Putamen (tissue), 1 donor: ENCODE measurements at regions not wholly inside any gene's neighbourhood (a gene's known extent, or its start where the extent isn't known, plus 50 kb on each side); places are given as distances from the start of the nearest gene placed in this dataset.
"Not testable (repeated sequence)": the region's sequence is repeated elsewhere in the genome, so short reads cannot be mapped to it uniquely, and the experiment has no call there.

ENCODE experiments used
- DNase-seq: peaks from one replicate; pipeline ENCODE4 v3.0.0-alpha.2; 2016; ENCODE audit warnings: low spot score

DNA sequence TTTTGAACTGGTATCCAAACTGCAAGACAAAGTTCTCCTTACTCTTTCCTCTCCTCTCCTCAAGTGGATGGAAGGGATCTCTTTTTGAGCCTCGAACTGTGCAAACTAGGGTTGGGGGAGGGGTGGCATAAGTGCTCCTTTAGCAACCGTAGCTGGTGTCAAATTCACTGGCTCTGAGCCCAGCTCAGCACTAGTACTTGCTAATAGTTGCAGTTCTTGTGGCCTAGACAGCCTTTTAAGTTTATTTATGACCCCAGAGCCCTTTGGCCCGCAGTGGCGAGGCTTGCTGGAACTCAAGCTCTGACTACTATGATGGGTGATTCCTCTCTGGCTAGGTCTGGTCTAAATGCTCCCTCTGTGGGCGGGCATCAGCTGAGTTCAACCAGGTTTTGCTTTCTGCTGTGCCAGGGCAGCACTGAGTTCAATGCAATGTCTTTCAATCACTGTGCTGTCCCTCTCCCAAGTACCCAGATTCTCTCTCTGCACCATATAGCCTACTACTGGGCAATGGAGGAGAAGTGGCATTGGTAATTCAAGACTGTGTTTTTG lies 528.4 kb upstream of the SYT4 start:
- DNase-seq = no peak

DNA sequence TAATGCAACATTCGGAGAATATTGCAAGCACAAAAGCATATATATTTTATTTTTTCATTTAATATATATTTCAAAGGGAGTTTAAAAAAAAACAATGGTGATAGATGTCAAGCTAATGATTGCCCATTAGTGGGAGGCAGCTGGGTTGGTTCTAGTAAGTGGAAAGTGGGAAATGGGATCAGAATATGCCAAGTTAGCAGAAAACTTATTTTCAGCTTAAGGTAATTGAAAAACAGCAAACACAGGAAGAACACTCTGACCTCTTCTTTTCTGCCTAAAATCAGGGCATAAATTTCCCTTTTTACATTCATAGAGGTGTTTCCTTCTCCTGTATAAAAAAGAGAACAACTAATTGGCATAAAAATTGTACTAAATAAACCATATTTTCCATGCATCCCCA lies 535.3 kb upstream of the SYT4 start:
- no peak for DNase-seq

GRCh38 chr18:43819397-43819796 lies 542.1 kb upstream of the SYT4 start:
- no peak for DNase-seq

DNA sequence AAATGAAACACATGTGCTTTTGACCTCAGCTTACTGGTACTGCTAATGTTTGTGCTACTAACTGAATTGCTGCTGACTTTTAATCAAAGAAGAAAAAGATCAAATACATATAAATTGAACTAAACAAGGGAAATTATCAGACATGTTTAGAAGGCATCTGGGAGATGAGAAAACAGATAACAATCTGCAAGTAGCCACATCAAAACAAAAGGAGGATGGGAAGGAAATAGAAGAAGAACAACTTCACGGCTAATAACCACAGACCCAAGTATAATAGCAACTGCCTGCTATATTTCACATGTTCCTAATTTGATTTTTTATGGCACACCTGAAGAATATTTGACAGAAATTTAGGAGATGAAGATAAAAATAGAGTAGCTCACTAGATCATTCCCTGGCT lies 542.6 kb upstream of the SYT4 start:
- no peak for DNase-seq

DNA sequence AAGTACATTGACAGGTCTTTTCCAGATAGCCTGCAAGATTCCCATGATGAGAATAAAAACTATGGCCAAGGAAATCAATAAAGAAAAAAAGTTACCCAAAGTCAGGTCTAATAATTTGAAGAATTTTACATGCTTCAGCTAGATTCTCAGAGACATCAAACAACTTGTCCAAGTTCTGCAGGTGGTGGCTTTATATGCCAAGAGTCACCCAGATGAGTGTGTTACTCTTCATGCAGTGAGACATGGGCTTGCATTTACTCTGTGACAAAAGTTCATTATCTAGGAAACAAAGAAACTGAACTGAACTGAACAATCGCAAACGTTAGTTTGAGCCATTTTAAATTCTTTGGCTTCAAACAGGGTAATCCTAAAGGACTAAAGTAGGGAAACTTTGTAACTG lies 548.5 kb upstream of the SYT4 start:
- no peak for DNase-seq

DNA sequence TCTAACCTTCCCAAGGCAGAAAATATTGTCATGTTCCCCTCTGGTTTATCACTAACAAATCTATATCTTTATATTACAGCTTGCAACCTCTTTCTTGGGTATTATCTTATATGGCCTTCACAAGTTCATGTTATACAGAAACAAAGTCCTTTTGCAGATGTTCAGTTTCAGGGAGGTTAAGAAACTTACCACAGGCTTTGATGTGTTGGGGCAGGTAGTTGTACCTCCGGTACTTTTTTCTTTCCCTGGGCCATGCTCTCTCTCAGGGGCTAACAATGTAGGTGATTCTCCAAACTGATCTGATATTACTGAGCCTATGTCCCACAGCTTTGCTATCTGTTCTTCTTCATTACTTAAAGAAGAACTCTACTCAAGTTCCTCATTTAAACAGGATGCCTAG lies 548.9 kb upstream of the SYT4 start:
- DNase-seq = no peak

DNA sequence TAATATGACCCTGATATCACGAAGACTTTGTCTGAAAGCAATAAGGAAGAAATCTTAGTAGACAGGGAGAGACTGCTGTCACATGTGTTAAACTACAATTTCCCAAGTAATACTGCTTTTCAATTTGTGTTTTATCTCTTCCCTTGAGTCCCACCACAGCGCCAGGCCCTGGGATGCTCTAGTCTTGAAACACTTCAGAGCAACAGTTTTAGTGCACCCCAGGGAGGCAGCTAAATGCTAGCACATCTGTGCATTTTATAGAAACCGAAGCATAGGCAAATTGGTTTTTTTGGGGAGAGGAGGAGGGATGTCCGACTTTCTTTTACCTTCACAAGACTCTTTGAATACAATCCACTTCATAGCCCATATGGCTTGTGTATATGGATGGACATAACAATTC lies 550.0 kb upstream of the SYT4 start:
- DNase-seq = no peak

GRCh38 chr18:43830303-43830702 lies 553.0 kb upstream of the SYT4 start:
- DNase-seq = no peak

DNA sequence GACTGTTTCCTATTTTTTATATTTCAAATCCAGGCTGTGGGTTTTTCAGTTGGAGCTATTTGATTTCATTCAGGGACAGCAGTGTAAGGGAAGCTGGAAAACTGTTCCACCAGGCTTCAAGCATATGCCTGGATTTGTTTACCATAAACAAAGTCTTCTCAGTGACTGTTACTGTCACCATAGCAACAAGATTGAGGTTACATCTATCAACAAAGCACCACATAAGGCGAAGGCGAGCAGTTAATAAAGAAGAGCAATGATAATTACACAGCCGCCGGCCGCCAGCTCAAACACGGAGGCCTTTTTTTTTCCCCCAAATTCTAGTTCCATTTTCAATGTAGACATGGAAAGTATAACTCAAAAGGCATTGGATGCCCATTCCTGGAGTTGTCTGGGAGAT lies 553.7 kb upstream of the SYT4 start:
- DNase-seq = no peak

DNA sequence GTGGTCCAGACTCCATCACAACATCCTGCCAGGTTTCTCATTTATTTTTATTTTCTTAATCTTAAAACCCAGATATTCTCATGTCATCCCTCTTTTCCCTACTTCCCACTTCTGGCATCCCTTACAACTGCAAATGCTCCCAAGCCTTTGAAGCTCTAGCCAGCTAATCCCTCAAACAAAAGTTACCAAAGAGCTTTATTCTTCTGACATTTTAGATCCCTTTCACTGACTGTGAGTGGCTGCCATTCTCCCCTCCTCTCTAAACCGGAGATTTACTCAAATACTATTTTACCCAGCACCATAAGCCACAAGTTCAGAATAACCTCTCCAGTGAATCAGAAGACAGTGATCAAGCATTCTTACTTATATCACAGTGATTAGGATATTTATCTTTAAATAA lies 569.0 kb upstream of the SYT4 start:
- no peak for DNase-seq

GRCh38 chr18:43847164-43848091 lies 570.1 kb upstream of the SYT4 start:
- no peak for DNase-seq

DNA sequence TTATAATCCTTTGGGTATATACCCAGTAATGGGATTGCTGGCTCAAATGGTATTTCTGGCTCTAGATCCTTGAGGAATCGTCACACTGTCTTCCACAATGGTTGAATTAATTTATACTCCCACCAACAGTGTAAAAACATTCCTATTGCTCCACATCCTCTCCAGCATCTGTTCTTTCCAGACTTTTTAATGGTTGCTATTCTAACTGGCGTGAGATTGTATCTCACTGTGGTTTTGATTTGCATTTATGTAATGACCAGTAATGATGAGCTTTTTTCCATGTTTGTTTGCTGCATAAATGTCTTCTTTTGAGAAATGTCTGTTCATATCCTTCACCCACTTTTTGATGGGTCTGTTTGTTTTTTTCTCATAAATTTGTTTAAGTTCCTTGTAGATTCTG lies 572.5 kb upstream of the SYT4 start:
- DNase-seq = not testable (repeated sequence)

- no peak for DNase-seq
These were observed 578.1 kb upstream of the SYT4 start for GRCh38 chr18:43855376-43855775.

DNA sequence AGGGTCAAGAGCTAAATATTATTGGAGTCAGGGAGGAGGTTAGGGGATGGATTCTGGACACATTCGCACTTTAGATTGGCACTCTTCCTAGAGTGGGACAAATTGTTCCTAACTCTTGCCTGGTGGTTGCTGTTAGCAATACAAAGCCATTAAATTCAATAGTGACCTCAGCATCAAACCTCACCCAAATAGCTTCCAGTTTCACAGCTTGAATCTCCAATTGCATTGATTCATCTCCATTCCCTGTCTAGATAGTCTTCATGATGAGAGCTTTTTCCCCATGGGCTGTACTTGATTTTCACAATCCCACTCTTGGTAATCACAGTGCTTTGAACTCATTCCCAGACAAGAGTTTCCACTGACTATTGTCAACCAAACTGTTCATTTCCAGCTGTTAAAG lies 585.9 kb upstream of the SYT4 start:
- no peak for DNase-seq

GRCh38 chr18:43866696-43867095 lies 589.4 kb upstream of the SYT4 start:
- no peak for DNase-seq

DNA sequence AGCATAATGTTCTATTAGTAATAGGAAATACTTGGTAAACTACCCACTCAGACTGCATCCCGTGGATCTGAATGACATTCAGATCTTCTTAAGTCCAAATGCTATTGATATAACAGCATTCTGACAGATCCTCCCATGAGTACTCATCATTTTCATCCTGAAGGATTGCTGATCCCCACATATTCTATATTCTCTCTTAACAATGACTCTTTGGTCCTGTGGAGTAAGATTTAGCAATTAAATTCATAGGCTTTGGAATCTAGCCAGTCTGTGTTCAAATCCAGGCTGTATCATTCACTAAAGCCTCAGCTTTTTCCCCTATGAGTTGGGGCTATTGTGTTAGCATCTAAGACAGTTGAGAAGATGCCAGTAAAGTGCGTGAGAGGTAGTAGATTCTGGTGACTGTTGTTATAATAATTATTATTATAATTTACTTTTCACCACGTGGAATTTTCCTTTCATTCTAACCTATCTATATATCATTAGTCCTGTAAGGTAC lies 591.3 kb upstream of the SYT4 start:
- no peak for DNase-seq

- DNase-seq = no peak
These were observed 592.2 kb upstream of the SYT4 start for GRCh38 chr18:43869451-43870008.

DNA sequence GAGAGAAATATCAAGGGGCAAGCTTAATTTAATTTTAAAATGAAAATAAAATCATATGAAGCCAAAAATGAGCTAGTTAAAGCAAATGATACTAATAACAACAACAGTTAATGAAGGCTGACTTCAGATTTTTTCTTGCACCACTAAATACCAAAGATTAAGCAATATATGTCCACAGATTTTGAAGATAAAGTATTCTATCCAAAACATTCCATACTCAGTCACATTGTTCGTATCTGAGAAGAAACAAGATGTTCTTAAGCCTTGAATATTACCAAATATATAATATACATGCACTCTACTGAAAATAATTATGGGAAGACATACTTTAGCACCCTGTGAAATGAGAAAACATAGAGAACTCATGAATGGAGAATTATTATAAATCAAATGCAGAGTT lies 593.3 kb upstream of the SYT4 start:
- DNase-seq = no peak

GRCh38 chr18:43875511-43875910 lies 598.2 kb upstream of the SYT4 start:
- DNase-seq = no peak

DNA sequence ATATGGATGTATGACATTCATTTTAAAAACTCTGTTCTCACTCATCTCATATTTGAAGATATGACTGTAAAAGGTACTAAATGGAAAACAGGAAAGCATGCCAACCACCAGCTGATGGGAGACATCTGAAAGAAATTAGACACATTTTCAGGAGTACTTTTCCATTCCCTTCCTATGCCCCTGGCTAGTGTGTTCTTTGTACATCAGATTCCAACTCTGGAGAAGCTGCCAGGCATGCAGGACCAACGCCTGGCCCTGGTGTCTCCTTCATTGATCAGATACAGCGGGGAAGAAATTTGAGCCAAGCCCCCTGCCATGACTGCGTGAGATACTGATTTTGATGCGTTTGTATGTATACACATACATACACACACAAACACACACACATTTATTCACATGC lies 599.0 kb upstream of the SYT4 start:
- DNase-seq = no peak

- DNase-seq = no peak
These were observed 599.5 kb upstream of the SYT4 start for GRCh38 chr18:43876748-43877147.

DNA sequence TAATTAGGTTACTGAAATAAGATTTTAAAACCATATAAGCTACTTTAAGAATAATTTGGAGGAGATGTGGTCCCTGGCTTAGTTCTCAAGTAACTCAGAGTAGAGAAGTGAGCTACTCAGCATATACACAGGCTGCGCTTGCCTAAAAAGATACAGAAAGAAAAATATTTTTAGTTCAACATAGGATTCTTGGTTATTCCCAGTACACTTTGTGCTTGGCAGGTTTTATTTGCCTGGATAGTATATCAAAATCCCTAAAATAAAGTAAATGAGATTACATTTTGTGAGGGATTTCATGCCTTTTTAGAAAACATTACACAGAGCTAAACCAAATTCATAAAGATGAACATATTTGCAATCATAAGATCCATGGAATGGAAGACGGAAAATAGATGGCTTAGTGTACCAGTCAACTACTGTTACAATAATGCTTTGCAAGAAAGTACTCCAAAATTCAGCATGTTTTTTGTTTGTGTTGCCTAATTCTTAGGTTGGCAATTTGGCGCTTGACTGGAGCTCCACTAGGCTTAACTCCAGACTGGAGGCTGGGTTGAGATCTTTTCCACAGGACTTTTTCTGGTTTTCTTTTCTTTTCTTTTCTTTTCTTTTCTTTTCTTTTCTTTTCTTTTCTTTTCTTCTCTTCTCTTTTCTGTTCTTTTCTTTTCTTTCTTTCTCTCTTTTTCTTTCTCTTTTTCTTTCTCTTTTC lies 600.5 kb upstream of the SYT4 start:
- no peak for DNase-seq

DNA sequence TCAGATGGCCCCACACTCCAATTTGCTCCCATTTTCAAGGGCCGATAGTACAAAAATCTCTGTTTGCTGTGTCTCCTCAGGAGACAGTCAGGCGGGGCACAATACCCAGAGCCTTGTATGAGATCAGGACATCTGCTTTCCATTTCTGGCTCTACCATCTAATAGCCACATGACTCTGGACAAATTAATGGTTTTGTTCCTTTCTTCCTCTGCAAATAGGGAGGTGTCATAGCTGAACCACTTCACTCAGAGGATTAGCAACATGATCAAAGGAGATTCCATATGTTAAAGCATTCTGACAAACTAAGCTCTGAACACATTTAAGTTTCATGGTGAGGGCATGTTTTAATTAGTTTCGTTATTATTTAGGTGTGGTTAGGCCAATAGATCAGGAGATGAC lies 602.1 kb upstream of the SYT4 start:
- DNase-seq = no peak
